ENCODE measurements at regions not wholly inside any gene's neighbourhood (a gene's known extent, or its start where the extent isn't known, plus 50 kb on each side); places are given as distances from the start of the nearest gene placed in this dataset.

DNA sequence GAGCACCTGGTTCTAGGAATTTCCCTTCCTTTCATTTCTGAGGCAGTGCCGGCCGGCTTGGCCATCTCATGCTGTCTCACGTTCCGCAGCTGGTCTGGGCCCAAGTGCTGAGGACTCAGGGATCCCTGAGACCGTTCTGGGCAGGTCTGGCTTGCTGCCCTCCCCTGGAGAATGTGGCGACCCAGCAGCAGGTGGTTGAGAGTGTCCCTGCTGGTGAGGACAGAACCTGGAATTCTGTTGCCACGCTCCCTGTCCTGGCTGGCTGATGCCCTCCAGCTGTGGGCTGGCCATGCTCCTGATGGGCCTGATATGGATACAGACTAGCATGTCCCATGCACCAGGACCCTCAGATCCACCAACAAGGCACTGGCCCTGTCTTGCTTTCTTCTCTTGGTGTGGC is 114.0 kb upstream of the C1QTNF9B start:
- no peak overlapping the region for H3K4me3 ChIP-seq
- DNase-seq, result no peak
- ATAC-seq, result no peak
- H3K27me3 ChIP-seq, result no peaks in the 10 kb centered on the region
- TF ChIP-seq, protein P1, sequence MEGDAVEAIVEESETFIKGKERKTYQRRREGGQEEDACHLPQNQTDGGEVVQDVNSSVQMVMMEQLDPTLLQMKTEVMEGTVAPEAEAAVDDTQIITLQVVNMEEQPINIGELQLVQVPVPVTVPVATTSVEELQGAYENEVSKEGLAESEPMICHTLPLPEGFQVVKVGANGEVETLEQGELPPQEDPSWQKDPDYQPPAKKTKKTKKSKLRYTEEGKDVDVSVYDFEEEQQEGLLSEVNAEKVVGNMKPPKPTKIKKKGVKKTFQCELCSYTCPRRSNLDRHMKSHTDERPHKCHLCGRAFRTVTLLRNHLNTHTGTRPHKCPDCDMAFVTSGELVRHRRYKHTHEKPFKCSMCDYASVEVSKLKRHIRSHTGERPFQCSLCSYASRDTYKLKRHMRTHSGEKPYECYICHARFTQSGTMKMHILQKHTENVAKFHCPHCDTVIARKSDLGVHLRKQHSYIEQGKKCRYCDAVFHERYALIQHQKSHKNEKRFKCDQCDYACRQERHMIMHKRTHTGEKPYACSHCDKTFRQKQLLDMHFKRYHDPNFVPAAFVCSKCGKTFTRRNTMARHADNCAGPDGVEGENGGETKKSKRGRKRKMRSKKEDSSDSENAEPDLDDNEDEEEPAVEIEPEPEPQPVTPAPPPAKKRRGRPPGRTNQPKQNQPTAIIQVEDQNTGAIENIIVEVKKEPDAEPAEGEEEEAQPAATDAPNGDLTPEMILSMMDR (IDR thresholded peaks at IDR 0.05), result no peak
- H3K27ac ChIP-seq, result no peak overlapping the region
- no peaks in the 10 kb centered on the region for H3K9me3 ChIP-seq
- H3K4me1 ChIP-seq, result peaks cover 0 to under 1% (median 0%) of the 10 kb centered on the region in 12 donors
- 82 to 91% (median 90%) methylated on average over 6 to 7 of the region's 7 CpGs; no CpG with 5 or more reads in 1 of the 4 donors for WGBS, 4 donors
- no peaks in the 10 kb centered on the region for H3K36me3 ChIP-seq
- intact Hi-C loops (cut with DNase I), result loop anchor here in 4 of 10 donors (10.0 kb wide), 1 partner anchor 86 kb away; no protein-coding TSS in a partner anchor

DNA sequence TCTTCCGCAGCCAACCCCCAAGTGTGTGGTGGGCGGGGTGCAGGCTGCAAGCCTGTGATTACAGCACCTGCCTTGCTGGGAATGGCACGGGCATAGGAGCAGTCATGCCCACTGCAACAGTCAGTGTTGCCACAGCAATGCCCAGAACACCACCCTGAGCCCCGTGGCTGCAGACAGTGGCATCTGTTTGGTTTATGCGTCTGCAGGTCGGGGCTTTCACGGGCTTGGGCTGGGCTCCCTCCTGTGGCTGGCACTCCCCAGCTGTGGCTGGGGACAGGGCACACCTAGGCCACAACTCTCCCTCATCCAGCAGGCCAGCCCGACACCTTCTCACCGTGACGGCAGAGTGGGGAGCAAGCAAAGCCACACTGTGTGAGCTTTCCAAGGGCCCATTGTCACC is 115.3 kb upstream of the C1QTNF9B start:
- intact Hi-C loops (cut with DNase I), result loop anchor here in 4 of 10 donors (10.0 kb wide), 1 partner anchor 88 kb away; no protein-coding TSS in a partner anchor

DNA sequence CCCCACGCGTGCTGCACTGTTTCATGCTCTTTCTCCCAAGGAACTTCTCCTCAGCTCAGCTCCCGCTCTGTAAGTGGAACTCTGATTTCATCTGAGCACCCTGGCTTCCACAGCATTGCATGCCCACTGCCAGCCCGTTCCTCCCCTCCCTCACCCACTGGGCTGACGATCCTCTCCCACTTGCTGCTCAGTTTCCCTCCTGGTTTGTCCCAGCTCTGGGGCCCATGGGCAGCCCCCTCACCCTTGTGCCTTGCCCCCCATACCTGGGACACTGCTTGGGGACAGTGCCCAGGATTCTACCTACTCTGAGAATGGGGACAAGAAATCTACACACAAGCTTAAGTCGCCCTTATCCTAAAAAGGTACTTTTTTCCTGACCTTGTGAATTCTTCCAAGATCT is 115.9 kb upstream of the C1QTNF9B start:
- H3K4me1 ChIP-seq, result peaks cover 0 to 7% (median 0%) of the 10 kb centered on the region in 12 donors
- intact Hi-C loops (cut with DNase I), result loop anchor here in 4 of 10 donors (10.0 kb wide), 1 partner anchor 88 kb away; no protein-coding TSS in a partner anchor
- no peaks in the 10 kb centered on the region for H3K9me3 ChIP-seq
- H3K4me3 ChIP-seq, result no peak overlapping the region
- TF ChIP-seq POLR2A (IDR thresholded peaks at IDR 0.05), result no peak
- TF ChIP-seq, protein P1 (IDR thresholded peaks at IDR 0.05), result no peak
- H3K27me3 ChIP-seq, result no peaks in the 10 kb centered on the region
- H3K27ac ChIP-seq, result no peak overlapping the region
- no peaks in the 10 kb centered on the region for H3K36me3 ChIP-seq
- no peak for DNase-seq
- 85 to 97% (median 94%) methylated on average over 6 of the region's 6 CpGs for WGBS, 4 donors
- ATAC-seq, result no peak

More for the DNA sequence above, 115.3 kb upstream of the C1QTNF9B start:
- H3K9me3 ChIP-seq, result no peaks in the 10 kb centered on the region
- H3K27ac ChIP-seq, result no peak overlapping the region
- DNase-seq, result no peak
- TF ChIP-seq, protein P1 (IDR thresholded peaks at IDR 0.05), result no peak
- no peak for TF ChIP-seq POLR2A (IDR thresholded peaks at IDR 0.05)
- H3K4me1 ChIP-seq, result peaks cover 0 to 7% (median 0%) of the 10 kb centered on the region in 12 donors
- no peak overlapping the region for H3K4me3 ChIP-seq
- WGBS, 4 donors, result 90 to 95% (median 93%) methylated on average over 8 to 10 of the region's 10 CpGs
- H3K36me3 ChIP-seq, result no peaks in the 10 kb centered on the region
- no peak for ATAC-seq
- no peaks in the 10 kb centered on the region for H3K27me3 ChIP-seq

DNA sequence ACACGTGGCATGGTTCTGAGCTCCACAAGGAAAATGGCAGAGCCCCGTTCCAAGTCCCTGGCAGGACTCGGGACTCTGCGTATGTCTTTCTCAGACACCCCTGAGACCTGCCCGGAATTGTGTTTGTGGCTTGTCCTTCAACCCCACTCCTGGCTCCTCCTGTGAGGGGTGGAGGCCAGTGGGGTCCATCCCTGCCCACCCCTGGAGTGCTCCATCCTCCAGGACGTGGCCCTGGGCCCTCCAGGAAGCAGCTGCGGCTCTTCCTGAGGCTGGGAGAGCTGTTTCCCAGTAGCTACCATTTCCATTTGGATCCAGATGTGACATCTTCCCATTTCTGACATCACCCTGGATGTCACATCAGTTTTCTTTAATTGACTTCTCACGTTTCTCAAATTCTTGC is 118.7 kb upstream of the C1QTNF9B start:
- DNase-seq (no peak), ATAC-seq (peak in 1 of 4 donors; percentile 36)
- intact Hi-C loops (cut with DNase I), result loop anchor here in 4 of 10 donors (10.0 kb wide), 1 partner anchor 91 kb away; no protein-coding TSS in a partner anchor
- no peaks in the 10 kb centered on the region for H3K36me3 ChIP-seq
- H3K4me1 ChIP-seq, result peaks cover 0 to 7% (median 0%) of the 10 kb centered on the region in 12 donors
- H3K27ac ChIP-seq, result no peak overlapping the region
- no peak for TF ChIP-seq POLR2A (IDR thresholded peaks at IDR 0.05)
- TF ChIP-seq, protein P1 (IDR thresholded peaks at IDR 0.05), result no peak
- 70 to 87% (median 78%) methylated on average over 8 of the region's 8 CpGs for WGBS, 4 donors
- no peak overlapping the region for H3K4me3 ChIP-seq
- no peaks in the 10 kb centered on the region for H3K27me3 ChIP-seq
- no peaks in the 10 kb centered on the region for H3K9me3 ChIP-seq

All from heart left ventricle (tissue), 16 donors.